HG02973 (cell line): ENCODE measurements at regions not wholly inside any gene's neighbourhood (a gene's known extent, or its start where the extent isn't known, plus 50 kb on each side); places are given as distances from the start of the nearest gene placed in this dataset.

Source experiments
- ATAC-seq: cut with Tn5 transposase; IDR thresholded peaks from one replicate; pipeline ENCODE4 v1.9.1; 2021; ENCODE audit warnings: moderate library complexity; ENCODE audit not compliant: unreplicated experiment

- ATAC-seq: no peak
Observed at GRCh38 chr9:31605164-31605563, 779.3 kb upstream of the ACO1 start.

DNA sequence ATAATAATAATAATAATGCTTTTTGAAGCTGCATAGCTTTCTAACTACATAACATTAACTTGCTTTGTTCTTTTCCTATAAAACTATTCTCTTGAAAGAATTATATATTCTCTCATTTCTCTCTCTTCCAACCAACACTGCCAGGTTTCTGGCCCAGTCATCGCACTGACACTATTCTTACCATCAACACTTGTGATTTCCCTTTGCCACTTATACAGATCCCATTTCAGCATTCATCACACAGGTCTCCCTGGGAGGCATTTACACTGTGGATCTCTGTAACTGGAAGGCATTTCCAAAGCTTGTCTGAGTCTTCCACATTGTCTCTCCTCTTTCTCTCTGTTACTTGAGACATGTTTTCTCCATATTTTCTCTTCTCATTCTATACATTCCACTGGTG lies 777.8 kb upstream of the ACO1 start:
- ATAC-seq: no peak

DNA sequence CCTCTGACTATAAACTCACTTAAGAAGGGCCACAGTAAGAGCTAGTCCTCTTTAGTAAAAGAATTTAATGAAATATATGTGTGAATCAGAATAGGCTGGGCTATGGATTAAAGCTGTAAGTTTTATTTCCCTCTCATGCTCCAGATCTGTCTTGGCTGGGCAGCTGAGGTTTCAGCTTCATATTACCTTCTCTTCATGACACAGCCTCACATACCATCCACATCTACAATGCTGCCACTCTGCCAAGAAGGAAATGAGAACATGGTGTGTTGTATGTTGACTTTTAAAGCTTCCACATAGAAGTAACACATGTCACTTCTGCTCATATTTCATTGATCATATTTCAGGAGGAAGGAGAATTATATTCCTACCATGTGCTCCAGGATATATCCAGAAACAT lies 776.0 kb upstream of the ACO1 start:
- ATAC-seq: no peak

- no peak for ATAC-seq
Observed at GRCh38 chr9:31608881-31609280, 775.6 kb upstream of the ACO1 start.

GRCh38 chr9:31612336-31613030 lies 772.0 kb upstream of the ACO1 start:
- no peak for ATAC-seq

DNA sequence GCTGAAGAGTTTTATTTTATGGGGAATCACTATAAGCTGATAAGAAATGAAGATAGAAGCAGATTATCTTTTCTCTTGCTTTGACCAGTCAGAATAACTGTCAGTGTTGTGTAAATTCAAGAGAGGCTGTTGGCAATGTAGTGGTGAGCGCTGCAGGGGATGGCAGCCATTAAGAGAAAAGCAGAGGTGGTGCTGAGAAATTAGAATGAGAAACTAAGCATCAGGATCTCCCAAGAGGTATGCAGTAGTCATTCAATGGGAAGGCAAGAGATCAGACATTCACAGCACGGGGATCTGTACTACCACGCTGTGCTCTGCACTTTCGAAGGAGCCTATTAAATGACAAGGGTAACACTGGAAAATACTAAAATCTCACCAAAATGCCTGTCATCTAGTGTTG lies 768.5 kb upstream of the ACO1 start:
- ATAC-seq: no peak

DNA sequence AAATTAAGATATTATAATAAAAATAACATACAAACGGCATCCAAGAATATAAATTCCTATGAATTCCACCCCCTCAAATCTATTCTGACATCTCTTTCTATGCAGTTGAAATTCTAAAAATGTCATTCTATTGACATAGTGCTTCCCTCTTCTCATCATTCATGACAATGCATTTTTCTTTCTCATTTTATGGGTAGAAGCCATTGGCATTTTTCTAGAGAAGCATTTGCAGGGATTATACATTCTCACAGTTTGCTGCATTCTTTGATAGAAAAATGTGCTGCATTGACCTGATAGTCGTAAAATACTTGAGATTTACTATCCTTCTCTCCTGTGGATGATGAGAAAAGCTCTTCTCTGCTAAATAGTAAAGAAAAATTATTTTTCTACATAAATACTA lies 760.9 kb upstream of the ACO1 start:
- no peak for ATAC-seq

DNA sequence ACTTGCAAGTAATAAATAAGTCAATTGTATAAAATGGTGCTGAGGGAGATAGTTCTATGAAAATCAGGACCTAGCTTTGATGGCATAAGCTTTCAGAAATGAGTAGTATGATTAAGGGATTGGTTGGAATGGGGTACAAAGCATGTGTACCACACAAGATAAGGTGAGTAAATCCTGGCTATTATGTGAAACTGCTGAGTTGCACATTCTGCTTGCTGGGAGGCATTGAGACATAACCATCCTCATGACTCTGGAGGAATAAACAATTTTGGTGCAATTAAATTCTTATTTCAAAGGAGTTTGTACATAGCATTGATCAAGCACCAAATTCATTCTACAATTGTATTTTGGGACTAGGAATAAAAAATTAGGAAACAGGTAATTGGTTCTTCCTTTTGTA lies 755.2 kb upstream of the ACO1 start:
- no peak for ATAC-seq

- ATAC-seq: no peak
Observed at GRCh38 chr9:31637265-31637664, 747.2 kb upstream of the ACO1 start.

DNA sequence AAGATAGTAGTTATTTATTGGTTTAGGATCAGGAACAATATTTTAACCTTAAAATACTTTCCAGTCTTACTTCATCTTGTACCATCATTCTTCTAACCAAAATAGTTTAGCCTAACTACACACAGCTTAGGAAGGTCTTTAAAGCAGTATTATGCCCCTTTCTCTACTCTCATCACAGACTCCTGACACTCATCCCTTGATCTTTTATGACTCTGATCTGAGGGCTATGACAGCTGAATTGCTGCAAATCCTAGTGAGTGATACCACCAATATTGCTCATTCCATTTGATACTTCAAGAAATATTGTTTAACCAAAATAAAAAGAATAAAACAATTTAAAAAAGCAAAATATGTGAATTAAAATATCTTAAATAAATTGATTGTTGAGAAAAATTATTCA lies 746.6 kb upstream of the ACO1 start:
- no peak for ATAC-seq

- no peak for ATAC-seq
Observed at GRCh38 chr9:31639451-31639850, 745.0 kb upstream of the ACO1 start.

DNA sequence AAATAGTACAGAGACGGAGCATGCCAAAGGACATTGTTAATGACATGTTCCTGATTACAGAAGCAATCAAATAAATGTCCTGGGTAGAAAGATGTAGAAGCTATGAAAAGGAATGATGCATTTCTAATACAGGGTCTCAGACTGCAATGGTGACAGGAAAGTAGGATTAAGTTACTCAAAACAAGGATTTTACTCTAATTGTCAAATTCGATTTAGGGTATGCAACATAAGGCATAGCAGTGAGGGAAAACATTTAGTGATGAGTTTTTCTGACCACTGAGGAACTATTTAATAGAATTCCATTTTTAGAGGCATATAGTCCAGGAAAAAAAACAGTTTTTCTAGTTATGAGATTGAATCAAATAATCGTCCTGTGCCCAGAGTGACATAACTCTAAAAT lies 715.1 kb upstream of the ACO1 start:
- no peak for ATAC-seq

GRCh38 chr9:31671011-31671410 lies 713.4 kb upstream of the ACO1 start:
- ATAC-seq: no peak

GRCh38 chr9:31674264-31674663 lies 710.2 kb upstream of the ACO1 start:
- ATAC-seq: no peak

- no peak for ATAC-seq
Observed at GRCh38 chr9:31677415-31677814, 707.0 kb upstream of the ACO1 start.

DNA sequence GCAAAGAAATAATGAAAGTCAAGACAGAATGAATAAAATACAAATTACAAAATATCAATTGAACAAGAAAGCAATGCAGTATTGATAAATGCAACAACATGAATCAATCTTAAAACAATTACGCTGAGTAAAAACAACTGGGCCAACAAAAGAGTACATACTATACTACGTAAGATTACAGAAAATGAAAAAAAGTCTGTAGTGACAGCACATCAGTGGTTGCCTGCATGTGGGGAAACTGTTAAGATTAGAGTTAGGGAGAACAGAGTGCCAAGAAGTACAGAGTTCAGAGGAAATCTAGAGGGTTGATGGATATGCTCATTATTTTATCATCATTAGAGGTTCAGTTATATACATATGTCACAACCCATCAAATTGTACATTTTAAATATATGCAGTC lies 706.6 kb upstream of the ACO1 start:
- no peak for ATAC-seq

DNA sequence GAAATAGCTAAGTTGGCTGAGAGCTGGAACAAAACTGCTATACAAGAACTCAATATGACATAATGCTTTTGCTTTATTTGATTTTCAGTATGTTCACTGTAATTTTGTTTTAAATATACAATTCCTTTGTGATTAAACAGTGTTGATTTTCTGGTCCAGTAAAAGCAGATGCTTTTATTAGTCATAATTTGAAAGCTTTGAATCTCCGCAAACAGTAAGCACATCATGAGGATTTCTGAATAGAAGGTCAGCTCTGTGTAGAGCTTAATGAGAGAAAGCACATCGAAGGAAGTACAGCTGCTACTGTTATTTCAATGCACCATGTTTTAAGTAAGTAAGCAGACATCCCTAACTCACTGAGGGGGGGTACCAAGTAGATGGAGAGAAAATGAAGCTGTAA lies 701.3 kb upstream of the ACO1 start:
- no peak for ATAC-seq

DNA sequence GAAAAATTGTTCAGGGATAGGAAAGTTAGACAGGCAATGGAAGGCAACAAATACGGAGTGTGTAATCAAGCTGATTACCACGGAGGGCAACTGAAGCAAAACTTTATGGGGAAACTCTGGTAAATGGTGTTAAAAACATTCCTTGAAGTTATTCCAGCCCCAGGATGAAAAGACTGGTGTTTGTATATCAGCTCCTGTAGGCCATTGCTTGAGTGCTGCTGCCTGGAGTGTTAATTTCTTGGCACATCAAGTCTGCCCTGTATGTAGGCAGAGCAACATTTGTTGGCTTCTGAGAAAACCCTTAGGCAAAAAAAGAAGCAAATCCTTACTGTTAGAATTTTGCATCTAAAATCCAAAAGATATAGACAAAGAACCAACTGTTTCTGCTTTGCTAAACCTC lies 686.5 kb upstream of the ACO1 start:
- ATAC-seq: no peak

DNA sequence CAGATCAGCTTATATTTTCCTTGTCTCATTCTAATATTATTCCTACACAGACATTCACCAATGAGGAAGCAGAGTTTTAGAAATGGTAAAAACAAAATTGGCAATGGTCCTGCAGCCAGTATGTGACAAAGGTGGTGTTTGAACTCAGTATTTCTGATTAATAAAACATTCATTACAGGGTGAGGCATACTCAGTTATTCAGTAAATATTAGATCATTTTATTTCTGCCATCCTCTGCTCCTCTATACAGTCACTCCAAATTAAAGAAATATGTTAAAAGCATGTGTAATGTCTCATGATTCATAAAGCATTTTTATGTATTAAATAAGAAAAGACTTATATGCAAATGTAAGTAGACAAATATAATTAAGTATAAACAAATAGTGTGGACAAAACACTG lies 684.6 kb upstream of the ACO1 start:
- no peak for ATAC-seq

DNA sequence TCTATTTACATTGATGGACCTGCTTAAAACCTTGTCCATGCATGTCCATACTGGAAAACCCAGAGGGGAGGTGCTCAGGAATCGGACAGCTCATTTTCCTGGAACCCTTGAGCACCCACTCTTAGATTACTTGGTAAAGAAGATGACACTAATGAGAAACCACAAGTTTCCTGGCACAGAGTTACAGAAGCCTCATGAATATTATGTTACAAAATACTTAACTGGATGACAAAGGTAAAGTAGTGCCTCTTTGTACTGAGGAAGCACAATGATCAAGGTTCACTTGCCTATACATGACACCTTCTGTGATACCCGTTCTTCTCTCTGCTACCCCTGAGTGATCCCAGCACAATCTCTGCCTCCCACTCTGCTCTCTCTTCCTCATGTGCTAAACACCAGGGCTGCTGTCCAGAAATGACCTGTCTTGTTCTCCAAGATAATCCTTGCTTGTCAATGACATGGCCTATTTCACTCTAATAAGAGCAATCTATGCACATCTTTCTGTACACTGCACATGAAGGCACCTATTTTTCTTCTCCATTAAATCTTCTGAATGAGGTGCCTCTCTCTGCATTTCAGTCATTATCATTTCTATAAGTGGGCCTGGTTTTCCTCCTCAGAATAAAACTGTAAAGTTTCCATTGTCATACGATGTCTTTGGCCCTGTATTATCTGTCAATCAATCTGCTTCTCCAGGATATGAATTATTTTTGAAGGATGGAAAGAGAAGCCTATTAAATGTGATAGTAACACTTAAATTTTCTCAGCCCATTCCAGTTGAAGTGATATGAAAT lies 684.0 kb upstream of the ACO1 start:
- no peak for ATAC-seq

DNA sequence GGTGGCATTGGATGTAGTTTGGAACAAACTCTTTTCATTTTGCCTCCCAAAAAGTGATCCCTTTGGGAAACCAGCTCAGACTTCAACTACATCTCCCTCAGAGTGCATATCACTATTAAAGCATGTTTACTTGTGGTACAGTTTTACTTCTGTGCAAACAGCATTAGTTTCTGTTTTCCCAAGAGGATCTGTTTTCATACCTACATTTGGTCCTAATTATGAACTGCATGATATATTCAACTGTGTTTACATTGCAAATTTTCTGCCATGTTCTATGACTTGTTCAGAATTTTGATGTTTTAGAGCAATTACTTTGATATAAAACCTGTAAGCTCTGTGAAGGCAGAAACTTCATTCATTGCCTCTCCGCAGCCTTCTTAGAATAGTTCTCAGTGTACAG lies 681.5 kb upstream of the ACO1 start:
- ATAC-seq: no peak

GRCh38 chr9:31715250-31715649 lies 669.2 kb upstream of the ACO1 start:
- ATAC-seq: no peak

GRCh38 chr9:31719262-31719661 lies 665.2 kb upstream of the ACO1 start:
- no peak for ATAC-seq
